NCI-H748 treated with DMSO at 0.1 percent for 48 hours (cell line): ENCODE measurements at regions not wholly inside any gene's neighbourhood (a gene's known extent, or its start where the extent isn't known, plus 50 kb on each side); places are given as distances from the start of the nearest gene placed in this dataset.
"Not testable (repeated sequence)": the region's sequence is repeated elsewhere in the genome, so short reads cannot be mapped to it uniquely, and the experiment has no call there.

ENCODE experiments used
- DNase-seq: peaks from one replicate; lab custom pipeline; 2025; lab: John Stamatoyannopoulos, UW

- no peak for DNase-seq
Observed at GRCh38 chr9:89937051-89937450, 332.2 kb downstream of the GADD45G start.

- no peak for DNase-seq
Observed at GRCh38 chr9:89939181-89939580, 334.4 kb downstream of the GADD45G start.

GRCh38 chr9:89939626-89940292 lies 334.9 kb downstream of the GADD45G start:
- no peak for DNase-seq

- DNase-seq: no peak
Observed at GRCh38 chr9:89940625-89941024, 335.8 kb downstream of the GADD45G start.

- no peak for DNase-seq
Observed at GRCh38 chr9:89941875-89942274, 337.1 kb downstream of the GADD45G start.

GRCh38 chr9:89942643-89943042 lies 337.8 kb downstream of the GADD45G start:
- DNase-seq: no peak

GRCh38 chr9:89943309-89943708 lies 338.5 kb downstream of the GADD45G start:
- no peak for DNase-seq

GRCh38 chr9:89943728-89944127 lies 338.9 kb downstream of the GADD45G start:
- DNase-seq: no peak

GRCh38 chr9:89945133-89945532 lies 340.3 kb downstream of the GADD45G start:
- no peak for DNase-seq

GRCh38 chr9:89946741-89947140 lies 341.9 kb downstream of the GADD45G start:
- no peak for DNase-seq

- DNase-seq: no peak
Observed at GRCh38 chr9:89949111-89949510, 344.3 kb downstream of the GADD45G start.

- no peak for DNase-seq
Observed at GRCh38 chr9:89951675-89952074, 346.9 kb downstream of the GADD45G start.

GRCh38 chr9:89952401-89952800 lies 347.6 kb downstream of the GADD45G start:
- DNase-seq: no peak

GRCh38 chr9:89953263-89953662 lies 348.5 kb downstream of the GADD45G start:
- DNase-seq: not testable (repeated sequence)

GRCh38 chr9:89953824-89954615 lies 349.2 kb downstream of the GADD45G start:
- DNase-seq: no peak

- DNase-seq: no peak
Observed at GRCh38 chr9:89955144-89955543, 350.3 kb downstream of the GADD45G start.

GRCh38 chr9:89955626-89956025 lies 350.8 kb downstream of the GADD45G start:
- no peak for DNase-seq

GRCh38 chr9:89956331-89956730 lies 351.5 kb downstream of the GADD45G start:
- DNase-seq: no peak

GRCh38 chr9:89956907-89957306 lies 352.1 kb downstream of the GADD45G start:
- DNase-seq: no peak

- DNase-seq: no peak
Observed at GRCh38 chr9:89958086-89958485, 353.3 kb downstream of the GADD45G start.

- no peak for DNase-seq
Observed at GRCh38 chr9:89961616-89962341, 357.0 kb downstream of the GADD45G start.

- no peak for DNase-seq
Observed at GRCh38 chr9:89963280-89963679, 358.5 kb downstream of the GADD45G start.

GRCh38 chr9:89967527-89967926 lies 362.7 kb downstream of the GADD45G start:
- DNase-seq: no peak
